Lower leg skin (tissue), 4 donors: ENCODE measurements at regions not wholly inside any gene's neighbourhood (a gene's known extent, or its start where the extent isn't known, plus 50 kb on each side); places are given as distances from the start of the nearest gene placed in this dataset.

Source experiments
- DNase-seq, 2 donors: peaks; one replicate each; pipeline ENCODE4 v3.0.0-alpha.2; 2019; ENCODE audit warnings: low spot score in 2 of 2
- H3K4me3 ChIP-seq: fragments of 200-600 bp; sonication (generic); 2 replicates; pipeline ENCODE4 v1.5.1; 2017; ENCODE audit warnings: mild to moderate bottlenecking, low read depth; ENCODE audit not compliant: poor library complexity, severe bottlenecking
- POLR2A ChIP-seq, 2 donors: fragments of 450-650 bp; IDR thresholded peaks; one replicate each; pipeline ENCODE4 v1.6.1; 2016 to 2017; ENCODE audit warnings: antibody characterized with exemption in 2 of 2, mild to moderate bottlenecking in 1 of 2, moderate library complexity in 1 of 2
- WGBS, 2 donors: methylation state at CpG; one replicate each; pipeline ENCODE4 v1.1.5; 2018; 5-methylcytosine and 5-hydroxymethylcytosine counted together
- intact Hi-C: fragments of 100-400 bp; cut with DNase I; formaldehyde crosslinking; loops from one replicate; pipeline ENCODE4 v1.15.0; 2023; ENCODE audit warnings: low total_unique reads
- TF ChIP-seq, protein P1 (sequence below), 3 donors: fragments of 450-650 bp; IDR thresholded peaks; one replicate each; pipeline ENCODE4 v1.5.1; 2016; ENCODE audit warnings: antibody characterized with exemption in 3 of 3, mild to moderate bottlenecking in 3 of 3, moderate library complexity in 2 of 3

DNA sequence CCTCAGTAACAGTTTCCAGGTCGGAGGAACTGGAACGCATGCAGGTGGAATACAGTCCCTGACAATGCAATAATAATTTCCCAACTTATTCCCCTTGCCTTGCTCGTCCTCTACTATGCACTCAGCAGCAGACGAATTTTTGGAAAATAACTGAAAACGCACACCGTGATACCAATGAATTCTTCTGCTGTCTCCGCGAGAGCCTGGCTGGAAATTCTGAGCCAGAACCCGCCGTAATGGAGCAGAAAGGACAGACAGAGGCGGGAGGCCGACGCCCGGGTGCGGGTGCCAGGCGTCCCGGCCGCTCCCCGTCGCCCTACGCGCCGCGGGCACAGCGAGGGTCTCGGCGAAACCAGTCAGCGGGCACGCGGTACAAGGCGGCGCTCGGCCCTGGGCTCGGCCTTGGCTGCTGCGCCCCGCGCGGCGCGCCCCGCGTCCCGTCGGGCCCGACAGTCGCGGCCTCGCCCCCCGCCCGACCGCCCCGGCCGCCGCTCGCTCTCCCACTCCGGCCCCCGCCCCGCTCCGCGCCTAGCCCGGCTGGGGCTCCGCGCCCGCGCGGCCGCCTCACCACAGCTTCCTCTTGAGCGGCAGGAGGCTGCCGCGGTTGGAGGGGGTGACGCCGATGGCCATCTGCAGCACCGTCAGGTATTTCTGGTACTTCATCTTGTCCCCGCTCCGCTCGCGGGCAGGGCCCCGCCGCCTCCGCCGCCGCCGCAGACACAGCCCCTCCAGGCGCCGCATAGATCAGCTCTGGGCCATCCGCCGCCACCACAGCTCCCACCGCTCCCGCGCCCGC is 114.5 kb upstream of the GOLGA8J start:
- TF ChIP-seq, protein P1, sequence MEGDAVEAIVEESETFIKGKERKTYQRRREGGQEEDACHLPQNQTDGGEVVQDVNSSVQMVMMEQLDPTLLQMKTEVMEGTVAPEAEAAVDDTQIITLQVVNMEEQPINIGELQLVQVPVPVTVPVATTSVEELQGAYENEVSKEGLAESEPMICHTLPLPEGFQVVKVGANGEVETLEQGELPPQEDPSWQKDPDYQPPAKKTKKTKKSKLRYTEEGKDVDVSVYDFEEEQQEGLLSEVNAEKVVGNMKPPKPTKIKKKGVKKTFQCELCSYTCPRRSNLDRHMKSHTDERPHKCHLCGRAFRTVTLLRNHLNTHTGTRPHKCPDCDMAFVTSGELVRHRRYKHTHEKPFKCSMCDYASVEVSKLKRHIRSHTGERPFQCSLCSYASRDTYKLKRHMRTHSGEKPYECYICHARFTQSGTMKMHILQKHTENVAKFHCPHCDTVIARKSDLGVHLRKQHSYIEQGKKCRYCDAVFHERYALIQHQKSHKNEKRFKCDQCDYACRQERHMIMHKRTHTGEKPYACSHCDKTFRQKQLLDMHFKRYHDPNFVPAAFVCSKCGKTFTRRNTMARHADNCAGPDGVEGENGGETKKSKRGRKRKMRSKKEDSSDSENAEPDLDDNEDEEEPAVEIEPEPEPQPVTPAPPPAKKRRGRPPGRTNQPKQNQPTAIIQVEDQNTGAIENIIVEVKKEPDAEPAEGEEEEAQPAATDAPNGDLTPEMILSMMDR (IDR thresholded peaks at IDR 0.05): no peak
- TF ChIP-seq POLR2A (IDR thresholded peaks at IDR 0.05): no peak

DNA sequence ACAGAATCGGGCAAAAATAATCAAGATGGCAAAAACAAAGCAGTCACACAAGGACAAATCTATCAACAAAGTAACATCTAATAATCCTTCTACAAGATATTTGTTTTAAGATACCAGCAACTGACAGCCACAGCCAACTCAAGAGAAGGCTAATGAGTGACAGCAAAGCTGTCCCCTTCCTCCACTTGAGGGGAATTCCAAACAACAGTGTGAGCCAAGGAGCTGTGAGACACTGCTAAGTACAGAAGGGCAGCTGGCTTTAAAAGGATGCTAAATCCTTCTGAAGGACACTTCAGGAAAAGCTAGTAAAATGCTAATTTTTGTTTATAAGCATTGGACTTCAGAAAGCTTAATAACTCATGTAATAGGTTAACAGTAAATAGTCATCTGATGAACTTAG is 120.3 kb upstream of the GOLGA8J start:
- intact Hi-C loops: no loop called here
- no peak for DNase-seq
- TF ChIP-seq POLR2A (IDR thresholded peaks at IDR 0.05): no peak
- TF ChIP-seq, protein P1 (IDR thresholded peaks at IDR 0.05): no peak
- H3K4me3 ChIP-seq: no peak overlapping the region
- WGBS, 2 donors: 76 to 96% methylated on average over 1 of the region's 1 CpG

More for the DNA sequence above, 114.5 kb upstream of the GOLGA8J start:
- no peak overlapping the region for H3K4me3 ChIP-seq
- intact Hi-C loops: no loop called here
- no peak for DNase-seq
- 8% methylated on average over 37 to 62 of the region's 91 CpGs for WGBS, 2 donors

- WGBS, 2 donors: 73 to 81% methylated on average over 9 of the region's 9 CpGs
- no peak overlapping the region for H3K4me3 ChIP-seq
- no peak for DNase-seq
- TF ChIP-seq POLR2A (IDR thresholded peaks at IDR 0.05): no peak
- TF ChIP-seq, protein P1 (IDR thresholded peaks at IDR 0.05): no peak
- intact Hi-C loops: no loop called here
These were observed 123.2 kb upstream of the GOLGA8J start for GRCh38 chr15:29959384-29960137.

GRCh38 chr15:29952225-29952624 is 130.0 kb upstream of the TJP1 start:
- intact Hi-C loops: no loop called here
- WGBS, 2 donors: 59 to 60% methylated on average over 1 of the region's 1 CpG
- no peak for DNase-seq
- no peak overlapping the region for H3K4me3 ChIP-seq
- TF ChIP-seq POLR2A (IDR thresholded peaks at IDR 0.05): no peak
- TF ChIP-seq, protein P1 (IDR thresholded peaks at IDR 0.05): no peak

DNA sequence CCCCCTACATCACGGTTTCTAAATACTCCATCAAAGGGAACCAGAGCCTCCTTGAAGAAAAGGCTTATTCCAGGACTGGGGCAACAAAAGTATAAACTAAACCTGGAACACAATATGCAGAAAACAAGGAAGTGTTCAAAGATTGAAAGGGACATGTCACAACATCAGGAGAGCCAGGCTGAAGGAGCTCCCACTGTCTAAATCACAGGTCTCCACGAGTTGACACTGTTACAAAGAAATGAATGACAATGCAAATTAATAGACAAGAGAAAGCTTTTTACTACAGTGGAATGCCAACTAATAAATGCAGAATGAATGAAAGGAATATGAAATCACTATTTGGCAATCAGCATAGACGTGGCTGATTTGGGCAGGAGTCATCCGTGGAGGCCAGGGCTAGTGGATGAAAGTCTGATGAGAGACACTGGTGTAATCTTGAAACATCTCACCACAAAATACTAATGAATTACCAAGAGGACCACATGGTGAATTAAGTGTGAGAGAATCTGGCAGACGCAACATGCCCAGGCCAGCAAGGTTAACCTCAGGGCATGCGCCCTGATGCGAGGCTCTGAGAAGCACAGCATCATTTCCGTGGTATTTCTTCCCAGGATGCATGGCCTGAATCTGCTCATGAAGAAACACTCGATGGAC is 123.8 kb upstream of the TJP1 start:
- 61 to 65% methylated on average over 9 of the region's 9 CpGs for WGBS, 2 donors
- TF ChIP-seq, protein P1 (IDR thresholded peaks at IDR 0.05): no peak
- no peak for TF ChIP-seq POLR2A (IDR thresholded peaks at IDR 0.05)
- H3K4me3 ChIP-seq: no peak overlapping the region
- intact Hi-C loops: no loop called here
- no peak for DNase-seq
